H9 (cell line): ENCODE measurements at regions not wholly inside any gene's neighbourhood (a gene's known extent, or its start where the extent isn't known, plus 50 kb on each side); places are given as distances from the start of the nearest gene placed in this dataset.

Source experiments
- DNase-seq: peaks from one replicate; pipeline ENCODE4 v3.0.0-alpha.2; 2017
- H2AFZ ChIP-seq: one replicate; pipeline ENCODE4 v1.6.1; 2013; ENCODE audit warnings: mild to moderate bottlenecking, low read length, control low read depth, moderate library complexity
- H2AK5ac ChIP-seq: 2 replicates; pipeline ENCODE4 v1.6.1; 2013; ENCODE audit warnings: low read length, control low read depth, mixed read lengths; ENCODE audit not compliant: insufficient read length
- H2BK120ac ChIP-seq: one replicate; pipeline ENCODE4 v1.6.1; 2013; ENCODE audit warnings: low read depth, mild to moderate bottlenecking, low read length, control low read depth, inconsistent platforms; ENCODE audit not compliant: poor library complexity, severe bottlenecking
- H2BK12ac ChIP-seq: 2 replicates; pipeline ENCODE4 v1.6.1; 2013; ENCODE audit warnings: low read length, control low read depth, mixed read lengths, low read depth; ENCODE audit not compliant: insufficient read length
- H2BK15ac ChIP-seq: 2 replicates; pipeline ENCODE4 v1.6.1; 2013; ENCODE audit warnings: low read depth, low read length, control low read depth
- H2BK20ac ChIP-seq: one replicate; pipeline ENCODE4 v1.6.1; 2013; ENCODE audit warnings: low read depth, mild to moderate bottlenecking, low read length, control low read depth, inconsistent platforms; ENCODE audit not compliant: poor library complexity, severe bottlenecking
- H2BK5ac ChIP-seq: 2 replicates; pipeline ENCODE4 v1.6.1; 2013; ENCODE audit warnings: low read length, control low read depth, mixed read lengths; ENCODE audit not compliant: insufficient read length
- H3K14ac ChIP-seq: 2 replicates; pipeline ENCODE4 v1.6.1; 2013; ENCODE audit warnings: low read length, control low read depth; ENCODE audit not compliant: insufficient read depth
- H3K18ac ChIP-seq: 2 replicates; pipeline ENCODE4 v1.6.1; 2013; ENCODE audit warnings: low read depth, mild to moderate bottlenecking, mixed read lengths, low read length, control low read depth; ENCODE audit not compliant: insufficient read length
- H3K23ac ChIP-seq: 2 replicates; pipeline ENCODE4 v1.6.1; 2013; ENCODE audit warnings: low read length, control low read depth, mixed read lengths, low read depth; ENCODE audit not compliant: insufficient read length
- H3K23me2 ChIP-seq: 2 replicates; pipeline ENCODE4 v1.6.1; 2013; ENCODE audit warnings: low read depth, mild to moderate bottlenecking, mixed read lengths, low read length, control low read depth; ENCODE audit not compliant: insufficient read length, poor library complexity, severe bottlenecking
- H3K27ac ChIP-seq: 2 replicates; pipeline ENCODE4 v1.5.1; 2013; ENCODE audit warnings: low read length, control low read depth, mixed read lengths, low read depth; ENCODE audit not compliant: insufficient read length
- H3K27me3 ChIP-seq: 2 replicates; pipeline ENCODE4 v1.6.1; 2013; ENCODE audit warnings: low read length, control low read depth, inconsistent platforms; ENCODE audit not compliant: insufficient read depth
- H3K4ac ChIP-seq: 2 replicates; pipeline ENCODE4 v1.6.1; 2013; ENCODE audit warnings: low read depth, mild to moderate bottlenecking, control low read depth, inconsistent platforms, low read length, moderate library complexity
- H3K4me1 ChIP-seq: 2 replicates; pipeline ENCODE4 v1.6.1; 2013; ENCODE audit warnings: low read length, control low read depth, inconsistent platforms; ENCODE audit not compliant: insufficient read depth
- H3K4me2 ChIP-seq: 2 replicates; pipeline ENCODE4 v1.6.1; 2013; ENCODE audit warnings: low read length, control low read depth, mixed read lengths; ENCODE audit not compliant: insufficient read length, insufficient read depth
- H3K56ac ChIP-seq: 2 replicates; pipeline ENCODE4 v1.6.1; 2013; ENCODE audit warnings: low read depth, mild to moderate bottlenecking, mixed read lengths, low read length, control low read depth; ENCODE audit not compliant: insufficient read length
- H3K79me1 ChIP-seq: 2 replicates; pipeline ENCODE4 v1.6.1; 2013; ENCODE audit warnings: low read depth, mild to moderate bottlenecking, moderate library complexity, low read length, control low read depth, inconsistent platforms; ENCODE audit not compliant: insufficient read depth, poor library complexity, severe bottlenecking
- H3K79me2 ChIP-seq: 2 replicates; pipeline ENCODE4 v1.6.1; 2013; ENCODE audit warnings: low read length, control low read depth, inconsistent platforms; ENCODE audit not compliant: insufficient read depth
- H3K9ac ChIP-seq: 2 replicates; pipeline ENCODE4 v1.6.1; 2013; ENCODE audit warnings: low read length, control low read depth, mixed read lengths; ENCODE audit not compliant: insufficient read length; ENCODE audit errors: extremely low read depth
- H3K9me3 ChIP-seq: one replicate; pipeline ENCODE4 v1.6.1; 2013; ENCODE audit warnings: low read depth, low read length, inconsistent platforms; ENCODE audit not compliant: control insufficient read depth
- H3T11ph ChIP-seq: one replicate; pipeline ENCODE4 v1.6.1; 2013; ENCODE audit warnings: mild to moderate bottlenecking, low read length, control low read depth, inconsistent platforms
- H4K20me1 ChIP-seq: one replicate; pipeline ENCODE4 v1.6.1; 2013; ENCODE audit not compliant: control insufficient read depth, insufficient read length, insufficient read depth
- H4K5ac ChIP-seq: 2 replicates; pipeline ENCODE4 v1.6.1; 2013; ENCODE audit warnings: low read depth, mild to moderate bottlenecking, mixed read lengths, low read length, control low read depth; ENCODE audit not compliant: insufficient read length
- H4K8ac ChIP-seq: replicated peaks from 2 replicates; pipeline ENCODE4 v1.6.1; 2013; ENCODE audit warnings: low read length, control low read depth, mixed read lengths, low read depth; ENCODE audit not compliant: insufficient read length
- H4K91ac ChIP-seq: 2 replicates; pipeline ENCODE4 v1.6.1; 2013; ENCODE audit warnings: low read depth, mild to moderate bottlenecking, moderate library complexity, mixed read lengths, low read length, control low read depth; ENCODE audit not compliant: insufficient read length
- H3K27ac Mint-ChIP-seq, 3 experiments: 2 replicates in 2 of 3; 3 replicates in 1 of 3; pipeline ENCODE4 v1.8.0; 2020 to 2021; ENCODE audit warnings: mixed read lengths in 3 of 3, mild to moderate bottlenecking in 1 of 3, moderate library complexity in 1 of 3
- H3K27me3 Mint-ChIP-seq: 2 replicates; pipeline ENCODE4 v1.8.0; 2021; ENCODE audit warnings: low read depth, mild to moderate bottlenecking, moderate library complexity, mixed read lengths
- H3K36me3 Mint-ChIP-seq, 3 experiments: 2 replicates in 2 of 3; 3 replicates in 1 of 3; pipeline ENCODE4 v1.8.0; 2020 to 2021; ENCODE audit warnings: low read depth in 3 of 3, mixed read lengths in 3 of 3; ENCODE audit not compliant: insufficient read depth in 1 of 3
- H3K4me1 Mint-ChIP-seq, 2 experiments: 2 replicates each; pipeline ENCODE4 v1.8.0; 2020; ENCODE audit warnings: mixed read lengths in 2 of 2
- H3K4me3 Mint-ChIP-seq, 2 experiments: 2 replicates in 1 of 2; 3 replicates in 1 of 2; pipeline ENCODE4 v1.8.0; 2020 to 2021; ENCODE audit warnings: mild to moderate bottlenecking in 2 of 2, mixed read lengths in 2 of 2, moderate library complexity in 1 of 2
- H3K9me3 Mint-ChIP-seq, 2 experiments: 2 replicates in 1 of 2; 3 replicates in 1 of 2; pipeline ENCODE4 v1.8.0; 2020; ENCODE audit warnings: mild to moderate bottlenecking in 2 of 2, mixed read lengths in 2 of 2, moderate library complexity in 1 of 2
- CTCF ChIP-seq: fragments of 200-600 bp; sonication (generic); conservative IDR thresholded peaks from 3 replicates; pipeline ENCODE4 v1.8.0; 2021; ENCODE audit warnings: antibody characterized with exemption, mild to moderate bottlenecking
- WGBS: extraction: QIAGEN DNeasy Blood & Tissue Kit; methylation state at CpG from one replicate; pipeline ENCODE4 v1.1.7; 2013; ENCODE audit warnings: missing lambda C conversion rate, low lambda C conversion rate, mixed read lengths; ENCODE audit not compliant: insufficient read length; ENCODE audit errors: extremely low coverage; 5-methylcytosine and 5-hydroxymethylcytosine counted together

DNA sequence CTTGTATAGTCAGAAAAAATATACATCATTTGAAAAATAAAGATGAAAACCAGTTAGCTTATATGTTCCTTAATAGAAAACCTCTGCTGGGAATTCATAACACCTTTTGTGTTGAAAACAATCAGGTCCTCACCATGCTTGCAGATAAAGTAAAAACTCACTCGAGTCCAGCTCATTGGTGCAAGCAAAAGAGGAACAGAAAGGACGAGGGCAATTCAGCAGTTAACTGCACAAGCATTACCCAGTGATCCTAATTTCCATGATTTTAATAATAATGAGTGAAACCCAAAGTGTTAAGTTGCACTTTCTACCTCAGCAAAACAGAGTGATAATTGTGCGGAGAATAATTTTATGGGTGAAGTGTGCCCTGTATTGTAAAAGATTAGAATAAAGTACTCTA lies 839.9 kb downstream of the BCL11A start:
- H2BK5ac ChIP-seq = no peak overlapping the region
- no peak overlapping the region for H2BK12ac ChIP-seq
- H3K56ac ChIP-seq = no peak overlapping the region
- no peak overlapping the region for H3K9ac ChIP-seq
- Mint-ChIP-seq H3K9me3 (no peaks in the 10 kb centered on the region), H3K4me1 (no peaks in the 10 kb centered on the region), H3K27ac (no peak overlapping the region), H3K4me3 (no peak overlapping the region), H3K27me3 (no peaks in the 10 kb centered on the region), H3K36me3 (no peaks in the 10 kb centered on the region)
- H4K91ac ChIP-seq = no peak overlapping the region
- DNase-seq = no peak
- no peak overlapping the region for H3K4ac ChIP-seq
- H2BK120ac ChIP-seq = no peak overlapping the region
- H3K27me3 ChIP-seq = no peaks in the 10 kb centered on the region
- no peak overlapping the region for H2BK20ac ChIP-seq
- no peak overlapping the region for H3T11ph ChIP-seq
- no peak overlapping the region for H3K18ac ChIP-seq
- H4K5ac ChIP-seq = no peak overlapping the region
- H3K27ac ChIP-seq = no peak overlapping the region
- H4K8ac ChIP-seq = no peak overlapping the region
- WGBS = no CpG with 5 or more reads among the region's 3 CpGs
- H3K9me3 ChIP-seq = no peaks in the 10 kb centered on the region
- H3K14ac ChIP-seq = no peak overlapping the region
- H3K79me2 ChIP-seq = no peaks in the 10 kb centered on the region
- H2AK5ac ChIP-seq = no peak overlapping the region
- H4K20me1 ChIP-seq = no peaks in the 10 kb centered on the region
- H3K23me2 ChIP-seq = no peaks in the 10 kb centered on the region
- H3K23ac ChIP-seq = no peak overlapping the region
- H2AFZ ChIP-seq = no peak overlapping the region
- no peak overlapping the region for H2BK15ac ChIP-seq
- H3K4me1 ChIP-seq = no peaks in the 10 kb centered on the region
- no peak for TF ChIP-seq CTCF
- H3K4me2 ChIP-seq = no peak overlapping the region
- no peaks in the 10 kb centered on the region for H3K79me1 ChIP-seq
